Colonic mucosa (tissue), 4 donors: ENCODE measurements at regions not wholly inside any gene's neighbourhood (a gene's known extent, or its start where the extent isn't known, plus 50 kb on each side); places are given as distances from the start of the nearest gene placed in this dataset.

Source experiments
- DNase-seq: peaks from one replicate; pipeline ENCODE4 v3.0.0-alpha.2; 2020
- H3K27ac ChIP-seq: fragments of 200-600 bp; one replicate; pipeline ENCODE4 v1.8.0; 2021
- H3K27me3 ChIP-seq: fragments of 200-600 bp; one replicate; pipeline ENCODE4 v1.8.0; 2021
- H3K36me3 ChIP-seq: fragments of 200-600 bp; one replicate; pipeline ENCODE4 v1.8.0; 2021
- H3K4me1 ChIP-seq: fragments of 200-600 bp; one replicate; pipeline ENCODE4 v1.8.0; 2021; ENCODE audit warnings: mild to moderate bottlenecking
- H3K4me3 ChIP-seq: fragments of 200-600 bp; one replicate; pipeline ENCODE4 v1.8.0; 2021
- H3K9ac ChIP-seq, 2 donors: one replicate each; pipeline ENCODE4 v1.7.0; 2013; ENCODE audit warnings: control low read depth in 2 of 2, low read depth in 2 of 2, low read length in 2 of 2
- H3K9me3 ChIP-seq: fragments of 200-600 bp; one replicate; pipeline ENCODE4 v1.8.0; 2021
- intact Hi-C: fragments of 100-400 bp; cut with DNase I; formaldehyde crosslinking; loops from one replicate; pipeline ENCODE4 v1.14.1; 2022
- TF ChIP-seq, protein P1 (sequence below): fragments of 200-600 bp; IDR thresholded peaks from one replicate; pipeline ENCODE4 v1.8.0; 2022; ENCODE audit warnings: antibody characterized with exemption, mild to moderate bottlenecking
- donor health status: healthy.
- donor health status: DM: no; HTN: no; CAD: no.
- donor health status: DM: no; HTN: no; CAD: no.

DNA sequence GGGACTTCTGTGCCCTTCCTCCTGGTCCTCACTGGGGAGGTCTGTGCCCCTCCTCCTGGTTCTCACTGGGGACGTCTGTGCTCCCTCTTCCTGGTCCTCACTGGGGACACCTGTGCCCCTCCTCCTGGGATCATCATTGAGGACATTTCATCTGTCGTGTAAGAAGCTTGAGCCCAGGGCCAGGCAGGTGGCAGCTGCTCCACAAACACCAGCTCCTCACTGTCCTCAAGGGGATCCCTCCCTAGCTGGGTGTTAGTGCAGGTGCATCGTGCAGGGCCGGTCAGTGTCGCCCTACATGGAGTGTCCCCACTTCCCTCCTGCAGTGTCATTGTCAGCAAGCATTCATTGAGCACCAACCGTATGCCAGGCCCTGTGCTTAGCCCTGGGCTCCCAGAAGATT lies 312.7 kb downstream of the PTPRU start:
- Histone ChIP-seq H3K4me1 (no peaks in the 10 kb centered on the region), H3K36me3 (no peaks in the 10 kb centered on the region), H3K27me3 (no peaks in the 10 kb centered on the region), H3K9ac (no peak overlapping the region), H3K9me3 (no peaks in the 10 kb centered on the region), H3K27ac (no peak overlapping the region), H3K4me3 (no peak overlapping the region)
- TF ChIP-seq, protein P1, sequence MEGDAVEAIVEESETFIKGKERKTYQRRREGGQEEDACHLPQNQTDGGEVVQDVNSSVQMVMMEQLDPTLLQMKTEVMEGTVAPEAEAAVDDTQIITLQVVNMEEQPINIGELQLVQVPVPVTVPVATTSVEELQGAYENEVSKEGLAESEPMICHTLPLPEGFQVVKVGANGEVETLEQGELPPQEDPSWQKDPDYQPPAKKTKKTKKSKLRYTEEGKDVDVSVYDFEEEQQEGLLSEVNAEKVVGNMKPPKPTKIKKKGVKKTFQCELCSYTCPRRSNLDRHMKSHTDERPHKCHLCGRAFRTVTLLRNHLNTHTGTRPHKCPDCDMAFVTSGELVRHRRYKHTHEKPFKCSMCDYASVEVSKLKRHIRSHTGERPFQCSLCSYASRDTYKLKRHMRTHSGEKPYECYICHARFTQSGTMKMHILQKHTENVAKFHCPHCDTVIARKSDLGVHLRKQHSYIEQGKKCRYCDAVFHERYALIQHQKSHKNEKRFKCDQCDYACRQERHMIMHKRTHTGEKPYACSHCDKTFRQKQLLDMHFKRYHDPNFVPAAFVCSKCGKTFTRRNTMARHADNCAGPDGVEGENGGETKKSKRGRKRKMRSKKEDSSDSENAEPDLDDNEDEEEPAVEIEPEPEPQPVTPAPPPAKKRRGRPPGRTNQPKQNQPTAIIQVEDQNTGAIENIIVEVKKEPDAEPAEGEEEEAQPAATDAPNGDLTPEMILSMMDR: no peak
- intact Hi-C loops: no loop called here
- no peak for DNase-seq

DNA sequence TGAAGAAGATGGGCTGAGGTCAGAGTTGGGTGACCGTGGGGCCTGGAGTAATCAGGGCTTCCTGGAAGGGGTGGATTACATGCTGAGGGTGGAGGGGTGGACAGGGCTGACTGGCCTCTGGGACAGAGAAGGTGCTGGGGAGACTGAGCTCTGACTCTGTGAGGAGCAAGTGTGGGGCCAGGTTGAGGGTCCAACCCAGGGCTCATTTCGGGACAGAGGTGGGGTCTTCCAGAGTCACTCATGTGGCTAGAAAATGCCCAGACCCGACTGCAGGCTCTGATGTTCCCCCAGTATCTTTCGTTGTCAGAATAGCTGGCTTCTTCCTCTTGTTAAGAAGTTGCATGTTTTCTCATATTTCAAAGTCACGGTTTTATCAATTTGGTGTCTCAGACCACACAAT lies 311.8 kb downstream of the PTPRU start:
- H3K9ac ChIP-seq: no peak overlapping the region
- intact Hi-C loops: no loop called here
- H3K27me3 ChIP-seq: no peaks in the 10 kb centered on the region

GRCh38 chr1:29547300-29547699 lies 311.0 kb downstream of the PTPRU start:
- no peaks in the 10 kb centered on the region for H3K27me3 ChIP-seq
- no peaks in the 10 kb centered on the region for H3K9me3 ChIP-seq
- TF ChIP-seq, protein P1: no peak
- intact Hi-C loops: no loop called here
- H3K4me1 ChIP-seq: no peaks in the 10 kb centered on the region
- DNase-seq: no peak
- H3K36me3 ChIP-seq: no peaks in the 10 kb centered on the region
- no peak overlapping the region for H3K27ac ChIP-seq
- no peak overlapping the region for H3K4me3 ChIP-seq
- no peak overlapping the region for H3K9ac ChIP-seq

More for the DNA sequence above, 311.8 kb downstream of the PTPRU start:
- Histone ChIP-seq H3K9me3 (no peaks in the 10 kb centered on the region), H3K27ac (no peak overlapping the region), H3K4me3 (no peak overlapping the region), H3K36me3 (no peaks in the 10 kb centered on the region), H3K4me1 (no peaks in the 10 kb centered on the region)
- no peak for DNase-seq
- TF ChIP-seq, protein P1: no peak

- no peaks in the 10 kb centered on the region for H3K9me3 ChIP-seq
Observed at GRCh38 chr1:29546496-29546895, 310.2 kb downstream of the PTPRU start.

DNA sequence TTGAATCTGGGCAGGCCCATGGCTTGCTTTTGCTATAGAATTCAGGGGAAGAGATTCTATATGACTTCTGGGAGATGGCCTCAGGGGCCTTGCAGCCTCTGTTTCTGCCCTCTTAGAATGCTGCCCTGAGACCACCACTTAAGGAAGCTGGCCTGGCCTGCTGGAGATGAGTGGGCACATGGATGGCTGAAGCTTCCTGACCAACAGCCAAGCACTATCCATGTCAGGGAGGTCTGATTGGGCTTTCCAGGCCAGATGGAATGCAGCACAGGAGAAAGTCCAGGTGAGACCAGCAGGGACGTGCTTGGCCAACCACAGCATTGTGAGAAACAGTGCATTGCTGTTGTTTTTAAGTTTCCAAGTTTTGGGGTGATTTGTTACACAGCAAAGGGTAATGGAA lies 308.1 kb downstream of the PTPRU start:
- Histone ChIP-seq H3K4me1 (no peaks in the 10 kb centered on the region), H3K27ac (no peak overlapping the region), H3K36me3 (no peaks in the 10 kb centered on the region), H3K9ac (no peak overlapping the region), H3K9me3 (no peaks in the 10 kb centered on the region), H3K27me3 (no peaks in the 10 kb centered on the region), H3K4me3 (no peak overlapping the region)
- TF ChIP-seq, protein P1: no peak
- intact Hi-C loops: no loop called here
- DNase-seq: no peak

More at GRCh38 chr1:29546496-29546895, 310.2 kb downstream of the PTPRU start:
- Histone ChIP-seq H3K27ac (no peak overlapping the region), H3K4me3 (no peak overlapping the region), H3K27me3 (no peaks in the 10 kb centered on the region), H3K4me1 (no peaks in the 10 kb centered on the region), H3K9ac (no peak overlapping the region), H3K36me3 (no peaks in the 10 kb centered on the region)
- TF ChIP-seq, protein P1: no peak
- intact Hi-C loops: no loop called here
- DNase-seq: no peak

DNA sequence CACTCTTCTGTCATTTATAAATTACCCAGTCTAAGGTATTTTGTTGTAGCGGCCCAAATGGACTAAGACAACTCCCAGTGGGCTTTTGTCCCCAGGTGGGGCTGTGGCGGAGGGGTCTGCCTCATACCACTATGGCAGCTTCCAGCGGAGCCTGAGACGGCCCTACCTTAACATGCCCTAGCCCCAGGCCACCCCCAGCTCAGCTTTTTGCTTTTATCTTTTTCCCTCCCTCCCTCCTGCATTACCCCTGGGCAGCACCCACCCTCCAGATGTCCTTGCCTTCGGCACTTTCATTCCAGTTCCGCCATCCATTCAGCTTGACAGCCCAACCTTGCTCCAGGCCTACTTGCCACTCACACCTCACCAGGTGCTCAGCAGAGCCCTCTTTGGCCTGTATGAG lies 307.3 kb downstream of the PTPRU start:
- Histone ChIP-seq H3K4me1 (no peaks in the 10 kb centered on the region), H3K27ac (no peak overlapping the region), H3K27me3 (no peaks in the 10 kb centered on the region), H3K4me3 (no peak overlapping the region), H3K9ac (no peak overlapping the region), H3K9me3 (no peaks in the 10 kb centered on the region), H3K36me3 (no peaks in the 10 kb centered on the region)
- TF ChIP-seq, protein P1: no peak
- intact Hi-C loops: no loop called here
- no peak for DNase-seq
